WERI-Rb-1 (cell line): ENCODE measurements at regions not wholly inside any gene's neighbourhood (a gene's known extent, or its start where the extent isn't known, plus 50 kb on each side); places are given as distances from the start of the nearest gene placed in this dataset.

Experiments
- DNase-seq: peaks from one replicate; pipeline ENCODE4 v3.0.0-alpha.2; 2020
- H3K27ac ChIP-seq: fragments of 250-450 bp; sonication (Bioruptor Pico); 2 replicates; pipeline ENCODE4 v1.5.1; 2020; ENCODE audit warnings: mild to moderate bottlenecking, moderate library complexity
- H3K27me3 ChIP-seq: fragments of 250-450 bp; sonication (Bioruptor Pico); 2 replicates; pipeline ENCODE4 v1.5.1; 2021; ENCODE audit warnings: mild to moderate bottlenecking, low read depth, moderate library complexity; ENCODE audit not compliant: insufficient read depth, severe bottlenecking
- H3K36me3 ChIP-seq: fragments of 250-450 bp; sonication (Bioruptor Pico); 2 replicates; pipeline ENCODE4 v1.5.1; 2020; ENCODE audit warnings: mild to moderate bottlenecking, moderate library complexity
- H3K4me3 ChIP-seq: 2 replicates; pipeline ENCODE4 v1.5.1; 2011; ENCODE audit warnings: low read depth, mild to moderate bottlenecking, control low read depth, low read length
- H3K9me3 ChIP-seq: fragments of 250-450 bp; sonication (Bioruptor Pico); 2 replicates; pipeline ENCODE4 v1.5.1; 2021; ENCODE audit warnings: mild to moderate bottlenecking, moderate library complexity; ENCODE audit not compliant: severe bottlenecking
- TF ChIP-seq, protein P1 (sequence below): IDR thresholded peaks from 2 replicates; pipeline ENCODE4 v1.5.1; 2011; ENCODE audit warnings: low read depth, mild to moderate bottlenecking, control low read depth, inconsistent platforms, low read length

DNA sequence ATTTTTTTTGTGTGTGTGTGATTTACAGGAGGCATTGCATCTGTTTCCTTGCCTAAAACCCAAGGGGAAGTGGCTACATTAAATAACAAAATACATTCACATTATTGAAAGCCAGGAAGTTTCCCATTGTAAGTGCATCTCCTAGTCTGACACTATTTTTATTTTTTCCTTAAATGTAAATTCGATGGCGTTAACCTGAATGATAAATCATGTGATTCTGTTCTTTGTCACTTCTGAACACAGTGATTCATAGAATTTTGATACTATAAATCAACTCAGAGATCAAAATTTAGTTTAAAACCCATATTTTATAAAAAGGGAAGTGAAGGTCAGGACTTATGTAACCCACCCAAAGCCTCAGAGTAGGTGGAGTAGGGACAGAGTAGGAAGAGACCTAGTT is 258.1 kb downstream of the GABRG1 start:
- Histone ChIP-seq H3K36me3 (no peaks in the 10 kb centered on the region), H3K9me3 (no peaks in the 10 kb centered on the region), H3K4me3 (no peak overlapping the region), H3K27ac (no peak overlapping the region), H3K27me3 (no peaks in the 10 kb centered on the region)
- DNase-seq = no peak
- TF ChIP-seq, protein P1, sequence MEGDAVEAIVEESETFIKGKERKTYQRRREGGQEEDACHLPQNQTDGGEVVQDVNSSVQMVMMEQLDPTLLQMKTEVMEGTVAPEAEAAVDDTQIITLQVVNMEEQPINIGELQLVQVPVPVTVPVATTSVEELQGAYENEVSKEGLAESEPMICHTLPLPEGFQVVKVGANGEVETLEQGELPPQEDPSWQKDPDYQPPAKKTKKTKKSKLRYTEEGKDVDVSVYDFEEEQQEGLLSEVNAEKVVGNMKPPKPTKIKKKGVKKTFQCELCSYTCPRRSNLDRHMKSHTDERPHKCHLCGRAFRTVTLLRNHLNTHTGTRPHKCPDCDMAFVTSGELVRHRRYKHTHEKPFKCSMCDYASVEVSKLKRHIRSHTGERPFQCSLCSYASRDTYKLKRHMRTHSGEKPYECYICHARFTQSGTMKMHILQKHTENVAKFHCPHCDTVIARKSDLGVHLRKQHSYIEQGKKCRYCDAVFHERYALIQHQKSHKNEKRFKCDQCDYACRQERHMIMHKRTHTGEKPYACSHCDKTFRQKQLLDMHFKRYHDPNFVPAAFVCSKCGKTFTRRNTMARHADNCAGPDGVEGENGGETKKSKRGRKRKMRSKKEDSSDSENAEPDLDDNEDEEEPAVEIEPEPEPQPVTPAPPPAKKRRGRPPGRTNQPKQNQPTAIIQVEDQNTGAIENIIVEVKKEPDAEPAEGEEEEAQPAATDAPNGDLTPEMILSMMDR = no peak

- no peak overlapping the region for H3K4me3 ChIP-seq
- H3K27ac ChIP-seq = no peak overlapping the region
- TF ChIP-seq, protein P1 = no peak; the same call in 1 of the 2 replicates
- H3K9me3 ChIP-seq = no peaks in the 10 kb centered on the region
- no peaks in the 10 kb centered on the region for H3K36me3 ChIP-seq
- DNase-seq = no peak
- H3K27me3 ChIP-seq = no peaks in the 10 kb centered on the region
Observed at GRCh38 chr4:45855857-45856256, 268.0 kb downstream of the GABRG1 start.

DNA sequence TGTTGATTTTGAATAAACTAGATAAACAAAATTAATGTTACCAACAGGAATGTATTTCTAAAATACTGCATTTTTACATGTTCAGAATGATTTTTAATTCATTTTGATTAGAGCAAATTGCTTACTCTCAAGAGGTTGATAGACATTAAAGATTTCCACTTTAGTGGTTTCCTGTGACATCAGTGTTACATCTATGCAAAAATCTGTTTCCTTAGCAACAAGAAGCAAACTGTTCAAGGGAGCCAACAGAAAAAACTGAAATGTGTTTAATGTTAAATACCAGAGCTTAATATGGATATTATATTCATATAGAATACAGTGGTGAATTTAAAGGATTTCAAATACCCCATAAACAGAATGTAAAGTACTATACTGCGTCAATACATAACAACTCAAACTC is 277.8 kb downstream of the GABRG1 start:
- Histone ChIP-seq H3K27ac (no peak overlapping the region), H3K4me3 (no peak overlapping the region), H3K27me3 (no peaks in the 10 kb centered on the region), H3K9me3 (no peaks in the 10 kb centered on the region), H3K36me3 (no peaks in the 10 kb centered on the region)
- DNase-seq = no peak
- TF ChIP-seq, protein P1 = no peak

DNA sequence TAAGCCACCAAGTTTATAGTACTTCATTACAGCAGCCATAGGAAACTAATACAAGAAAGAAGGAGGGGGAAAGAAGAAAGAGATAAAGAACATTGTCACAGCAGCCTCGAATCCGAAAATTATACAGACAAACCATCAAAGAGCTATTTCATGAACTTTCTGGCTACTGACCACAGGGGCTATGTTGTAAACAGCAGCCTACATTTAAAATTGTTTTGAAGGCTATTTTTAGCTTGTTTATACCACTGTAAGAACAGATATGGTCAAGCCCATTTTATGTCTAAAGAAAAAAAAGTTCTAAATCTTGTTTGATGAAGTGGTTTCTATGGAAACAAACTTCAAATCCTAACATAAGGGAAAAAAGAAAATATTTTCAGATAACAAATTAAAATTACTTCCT is 282.1 kb downstream of the GABRG1 start:
- TF ChIP-seq, protein P1 = no peak
- Histone ChIP-seq H3K36me3 (no peaks in the 10 kb centered on the region), H3K4me3 (no peak overlapping the region), H3K27ac (no peak overlapping the region), H3K27me3 (no peaks in the 10 kb centered on the region), H3K9me3 (no peaks in the 10 kb centered on the region)
- DNase-seq = no peak

GRCh38 chr4:45831692-45832091 is 292.2 kb downstream of the GABRG1 start:
- H3K27me3 ChIP-seq = no peaks in the 10 kb centered on the region
- no peak overlapping the region for H3K4me3 ChIP-seq
- H3K9me3 ChIP-seq = no peaks in the 10 kb centered on the region
- H3K27ac ChIP-seq = no peak overlapping the region
- TF ChIP-seq, protein P1 = no peak
- H3K36me3 ChIP-seq = no peaks in the 10 kb centered on the region
- no peak for DNase-seq

DNA sequence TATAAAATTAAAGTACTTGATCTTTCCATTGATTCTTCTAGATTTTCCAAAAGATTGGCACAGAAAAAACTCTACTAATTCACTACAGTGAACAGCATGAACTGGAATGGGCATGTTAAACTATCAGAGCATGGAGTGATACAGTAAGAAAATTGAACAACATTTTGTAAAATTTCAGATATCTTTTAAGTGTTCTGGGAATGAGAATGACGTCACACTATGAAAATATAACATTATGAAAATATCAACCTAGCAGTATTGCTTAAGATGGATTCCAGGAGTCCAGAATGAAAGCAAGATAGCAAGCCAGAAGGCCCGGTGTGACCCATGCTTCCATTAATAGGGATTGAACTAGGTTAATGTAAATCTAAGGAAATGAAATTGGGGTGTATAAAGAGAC is 319.9 kb downstream of the GABRG1 start:
- TF ChIP-seq, protein P1 = no peak
- DNase-seq = no peak
- Histone ChIP-seq H3K36me3 (no peaks in the 10 kb centered on the region), H3K27ac (no peak overlapping the region), H3K4me3 (no peak overlapping the region), H3K9me3 (no peaks in the 10 kb centered on the region), H3K27me3 (no peaks in the 10 kb centered on the region)
